ENCODE measurements at regions not wholly inside any gene's neighbourhood (a gene's known extent, or its start where the extent isn't known, plus 50 kb on each side); places are given as distances from the start of the nearest gene placed in this dataset.

- Histone ChIP-seq H3K4me3 (replicated peaks in 1 of 4; ENCODE audit: control extremely low read depth in 1 of 4, insufficient read depth in 1 of 4, low read depth in 3 of 4, low read length in 4 of 4) (no peak overlapping the region), H3K79me2 (ENCODE audit: control insufficient read depth, insufficient read depth, low read length) (no peaks in the 10 kb centered on the region), H3K27ac (ENCODE audit: insufficient read depth, low read length) (no peak overlapping the region), H3K36me3 (ENCODE audit: control insufficient read depth, insufficient read depth, low read length) (no peaks in the 10 kb centered on the region), H2AFZ (ENCODE audit: low read length) (no peak overlapping the region), H3K27me3 (ENCODE audit: control insufficient read depth, insufficient read depth, low read length) (no peaks in the 10 kb centered on the region), H4K20me1 (ENCODE audit: control insufficient read depth, extremely low read depth, insufficient read depth, low read length) (no peaks in the 10 kb centered on the region), H3K9me3 (ENCODE audit: control insufficient read depth, insufficient read depth, low read depth, low read length) (no peaks in the 10 kb centered on the region), H3K4me2 (ENCODE audit: extremely low read depth, insufficient read depth, low read length) (no peak overlapping the region), H3K9ac (ENCODE audit: insufficient read depth, low read length) (no peak overlapping the region), H3K4me1 (ENCODE audit: control insufficient read depth, extremely low read depth, insufficient read depth, low read length) (peaks cover under 1% of the 10 kb centered on the region)
- no peak for DNase-seq (ENCODE audit: low read depth in 2 of 2)
- TF ChIP-seq CTCF (conservative IDR thresholded peaks at IDR 0.05 in 1 of 2, IDR thresholded peaks at IDR 0.05 in 1 of 2; ENCODE audit: low read depth in 1 of 2, low read length in 2 of 2) = no peak
- TF ChIP-seq EZH2 (IDR thresholded peaks at IDR 0.05; ENCODE audit: low read length, missing control alignments) = no peak
Observed at GRCh38 chr1:55316947-55317662, 101.9 kb upstream of the USP24 start.

GRCh38 chr1:55316502-55316901 is 101.3 kb upstream of the USP24 start:
- Histone ChIP-seq H3K9me3 (ENCODE audit: control insufficient read depth, insufficient read depth, low read depth, low read length) (no peaks in the 10 kb centered on the region), H4K20me1 (ENCODE audit: control insufficient read depth, extremely low read depth, insufficient read depth, low read length) (no peaks in the 10 kb centered on the region), H3K36me3 (ENCODE audit: control insufficient read depth, insufficient read depth, low read length) (no peaks in the 10 kb centered on the region), H3K9ac (ENCODE audit: insufficient read depth, low read length) (no peak overlapping the region), H3K4me2 (ENCODE audit: extremely low read depth, insufficient read depth, low read length) (no peak overlapping the region), H3K27me3 (ENCODE audit: control insufficient read depth, insufficient read depth, low read length) (no peaks in the 10 kb centered on the region), H3K79me2 (ENCODE audit: control insufficient read depth, insufficient read depth, low read length) (no peaks in the 10 kb centered on the region), H3K27ac (ENCODE audit: insufficient read depth, low read length) (no peak overlapping the region), H3K4me1 (ENCODE audit: control insufficient read depth, extremely low read depth, insufficient read depth, low read length) (peaks cover 4% of the 10 kb centered on the region), H2AFZ (ENCODE audit: low read length) (no peak overlapping the region), H3K4me3 (replicated peaks in 1 of 4; ENCODE audit: control extremely low read depth in 1 of 4, insufficient read depth in 1 of 4, low read depth in 3 of 4, low read length in 4 of 4) (no peak overlapping the region)
- no peak for DNase-seq (ENCODE audit: low read depth in 2 of 2)
- TF ChIP-seq CTCF (conservative IDR thresholded peaks at IDR 0.05 in 1 of 2, IDR thresholded peaks at IDR 0.05 in 1 of 2; ENCODE audit: low read depth in 1 of 2, low read length in 2 of 2) (no peak), EZH2 (IDR thresholded peaks at IDR 0.05; ENCODE audit: low read length, missing control alignments) (no peak)

- H3K4me3 ChIP-seq (replicated peaks in 1 of 4; ENCODE audit: control extremely low read depth in 1 of 4, insufficient read depth in 1 of 4, low read depth in 3 of 4, low read length in 4 of 4) = no peak overlapping the region
- TF ChIP-seq EZH2 (IDR thresholded peaks at IDR 0.05; ENCODE audit: low read length, missing control alignments) (no peak), CTCF (conservative IDR thresholded peaks at IDR 0.05 in 1 of 2, IDR thresholded peaks at IDR 0.05 in 1 of 2; ENCODE audit: low read depth in 1 of 2, low read length in 2 of 2) (no peak)
- H3K4me2 ChIP-seq (ENCODE audit: extremely low read depth, insufficient read depth, low read length) = no peak overlapping the region
- no peak for DNase-seq (ENCODE audit: low read depth in 2 of 2)
- H4K20me1 ChIP-seq (ENCODE audit: control insufficient read depth, extremely low read depth, insufficient read depth, low read length) = no peaks in the 10 kb centered on the region
- no peak overlapping the region for H3K9ac ChIP-seq (ENCODE audit: insufficient read depth, low read length)
- H3K9me3 ChIP-seq (ENCODE audit: control insufficient read depth, insufficient read depth, low read depth, low read length) = no peaks in the 10 kb centered on the region
- peaks cover 9% of the 10 kb centered on the region for H3K4me1 ChIP-seq (ENCODE audit: control insufficient read depth, extremely low read depth, insufficient read depth, low read length)
- H3K27me3 ChIP-seq (ENCODE audit: control insufficient read depth, insufficient read depth, low read length) = no peaks in the 10 kb centered on the region
- no peak overlapping the region for H3K27ac ChIP-seq (ENCODE audit: insufficient read depth, low read length)
- H2AFZ ChIP-seq (ENCODE audit: low read length) = no peak overlapping the region
- H3K36me3 ChIP-seq (ENCODE audit: control insufficient read depth, insufficient read depth, low read length) = no peaks in the 10 kb centered on the region
- no peaks in the 10 kb centered on the region for H3K79me2 ChIP-seq (ENCODE audit: control insufficient read depth, insufficient read depth, low read length)
Observed at GRCh38 chr1:55315552-55315951, 100.4 kb upstream of the USP24 start.
